SH-SY5Y (cell line): ENCODE measurements at regions not wholly inside any gene's neighbourhood (a gene's known extent, or its start where the extent isn't known, plus 50 kb on each side); places are given as distances from the start of the nearest gene placed in this dataset.

Experiments used
- GATA2 ChIP-seq: IDR thresholded peaks from 2 replicates; pipeline ENCODE4 v1.6.1; 2011; ENCODE audit warnings: mild to moderate bottlenecking, low read depth, low read length
- GATA3 ChIP-seq: IDR thresholded peaks from 2 replicates; pipeline ENCODE4 v1.6.1; 2011; ENCODE audit warnings: low read depth, mild to moderate bottlenecking, low read length, moderate library complexity

DNA sequence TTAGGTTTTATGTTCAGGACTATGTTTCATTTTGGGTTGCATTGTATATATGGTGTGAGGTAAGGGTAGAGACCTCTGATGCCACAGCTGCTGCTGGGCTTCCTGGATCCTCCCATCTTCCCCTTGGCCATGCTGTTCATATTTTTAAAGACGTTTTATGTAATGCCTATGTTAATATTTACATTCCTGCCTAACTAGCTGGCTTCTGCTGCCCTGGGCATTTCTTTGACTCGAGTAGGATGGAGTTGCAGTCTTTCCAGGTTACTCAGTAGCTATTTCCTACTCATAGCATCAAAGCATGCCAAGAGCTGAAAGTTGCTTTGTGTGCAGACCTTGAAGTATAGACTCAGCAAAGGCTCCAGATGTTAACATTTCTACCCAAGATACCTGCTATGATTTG is 220.5 kb upstream of the CADM1 start:
- TF ChIP-seq GATA2, result no peak

DNA sequence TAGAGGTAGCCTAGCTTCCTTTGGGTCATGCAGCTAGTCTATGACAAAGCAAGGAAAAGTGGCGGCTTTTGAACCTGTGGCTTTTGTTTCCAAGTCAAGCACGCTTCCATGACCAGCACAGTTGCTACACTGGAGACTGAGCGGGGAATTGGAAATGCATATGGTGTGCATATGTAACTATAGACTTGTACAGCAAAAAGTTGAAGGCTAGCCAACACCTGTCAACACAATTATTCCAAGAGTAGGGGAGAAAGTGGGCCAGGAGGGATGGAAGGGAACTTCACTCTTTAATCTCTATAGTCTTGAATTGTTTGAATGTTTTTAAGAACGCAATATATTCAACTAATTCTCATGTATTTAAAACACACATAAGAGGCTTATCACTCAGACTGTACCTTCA is 218.5 kb upstream of the CADM1 start:
- no peak for TF ChIP-seq GATA3
- no peak for TF ChIP-seq GATA2

DNA sequence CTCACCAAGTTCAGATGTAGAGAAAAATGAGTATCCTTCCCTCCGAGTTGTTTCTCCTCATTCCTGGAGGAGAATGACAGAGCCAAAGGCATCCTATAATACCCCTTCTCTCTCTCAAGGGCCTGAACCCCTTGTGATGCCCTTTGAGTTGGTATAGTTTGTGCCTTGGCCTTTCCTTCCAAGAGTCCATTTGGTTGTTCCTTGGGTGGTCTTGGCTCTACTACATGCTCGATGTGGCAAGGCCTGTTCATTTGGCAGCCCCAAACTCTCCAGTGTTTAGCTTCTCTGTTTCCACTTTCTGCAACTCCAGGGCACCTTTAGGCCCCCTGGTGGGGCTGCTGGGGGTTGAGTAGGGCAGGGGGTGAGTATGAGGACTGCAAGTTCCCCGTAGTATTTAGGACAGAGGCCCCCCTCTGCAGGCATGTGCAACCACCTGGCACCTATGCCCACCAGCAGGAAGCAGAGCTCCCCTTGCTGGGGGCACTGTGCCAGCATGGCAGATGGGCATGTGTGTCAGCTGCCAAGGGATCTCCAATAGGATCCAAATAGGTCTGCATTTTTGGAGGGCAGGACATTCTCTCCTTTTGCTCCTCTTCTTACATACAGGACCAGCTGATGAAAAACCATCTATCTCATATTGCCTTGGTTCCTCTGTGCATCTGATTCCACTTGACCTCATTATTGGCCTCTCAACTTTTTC is 217.2 kb upstream of the CADM1 start:
- no peak for TF ChIP-seq GATA3
- no peak for TF ChIP-seq GATA2

DNA sequence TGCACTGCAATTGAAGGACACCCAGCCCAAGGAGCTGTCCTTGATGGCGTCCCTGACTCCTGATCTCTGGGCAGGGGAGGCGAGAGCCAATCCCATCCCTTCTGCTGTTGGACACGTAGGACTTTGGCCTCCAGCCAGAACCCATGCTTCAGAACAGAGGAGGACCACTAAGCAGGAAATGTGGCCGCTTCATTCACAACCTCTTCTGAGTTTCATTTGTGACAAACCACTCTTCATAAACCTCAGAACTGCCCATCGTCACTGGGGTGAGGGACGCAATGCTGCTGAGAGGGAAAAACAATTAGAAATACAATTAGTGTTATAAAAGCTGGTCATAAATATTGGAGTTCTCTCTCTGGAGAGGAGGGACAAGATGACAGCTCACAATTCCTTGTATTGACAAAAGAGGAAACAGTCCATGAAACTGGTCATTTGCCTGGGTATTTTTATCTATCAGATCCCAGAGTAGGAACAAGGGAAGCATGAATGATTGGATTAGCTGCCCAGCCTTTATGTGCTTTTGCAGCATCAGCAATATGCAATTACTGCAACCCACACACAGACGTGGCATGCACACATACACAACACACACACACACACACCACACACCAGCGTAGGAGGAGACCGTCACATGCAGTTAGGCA is 216.5 kb upstream of the CADM1 start:
- TF ChIP-seq GATA2 (no peak), GATA3 (no peak)

DNA sequence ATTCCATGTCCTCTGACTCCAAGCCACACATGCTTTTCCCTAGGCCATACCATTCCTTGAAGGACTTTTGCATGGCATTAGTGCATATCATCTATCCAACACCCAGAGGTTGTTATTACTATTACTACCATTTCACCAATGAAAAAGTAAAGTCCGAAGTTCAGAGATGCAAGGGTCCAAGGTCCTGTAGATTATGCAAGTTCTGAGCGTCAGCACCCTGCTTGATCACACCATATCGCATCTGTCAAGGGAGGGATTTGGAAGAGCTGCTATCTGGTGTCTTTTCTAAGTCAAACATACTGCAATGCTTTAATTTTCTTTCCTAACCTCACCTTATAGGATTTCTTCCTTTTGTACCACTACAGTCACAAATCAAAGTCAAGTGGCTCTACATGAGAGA is 214.7 kb upstream of the CADM1 start:
- TF ChIP-seq GATA3 (no peak), GATA2 (no peak)

DNA sequence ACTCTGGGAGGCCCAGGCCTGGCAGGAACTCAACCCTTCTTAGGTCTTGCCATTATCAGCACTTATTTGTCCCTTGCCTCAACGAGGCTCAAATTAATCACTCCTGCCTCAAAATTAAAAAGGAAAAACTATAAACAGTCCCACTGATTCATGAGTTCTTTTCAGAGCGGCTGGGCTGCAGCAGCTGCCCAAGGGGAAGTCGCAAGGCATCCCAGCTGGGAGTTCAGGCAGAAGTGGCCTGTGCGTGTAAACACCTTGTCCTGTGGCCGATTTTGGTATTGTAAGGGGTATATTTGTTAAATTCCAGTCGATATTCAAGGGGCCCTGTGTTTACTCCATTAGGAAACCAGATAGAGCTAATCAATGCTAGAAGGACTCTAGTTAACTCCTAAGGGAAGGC is 213.9 kb upstream of the CADM1 start:
- TF ChIP-seq GATA2, result no peak
- no peak for TF ChIP-seq GATA3

DNA sequence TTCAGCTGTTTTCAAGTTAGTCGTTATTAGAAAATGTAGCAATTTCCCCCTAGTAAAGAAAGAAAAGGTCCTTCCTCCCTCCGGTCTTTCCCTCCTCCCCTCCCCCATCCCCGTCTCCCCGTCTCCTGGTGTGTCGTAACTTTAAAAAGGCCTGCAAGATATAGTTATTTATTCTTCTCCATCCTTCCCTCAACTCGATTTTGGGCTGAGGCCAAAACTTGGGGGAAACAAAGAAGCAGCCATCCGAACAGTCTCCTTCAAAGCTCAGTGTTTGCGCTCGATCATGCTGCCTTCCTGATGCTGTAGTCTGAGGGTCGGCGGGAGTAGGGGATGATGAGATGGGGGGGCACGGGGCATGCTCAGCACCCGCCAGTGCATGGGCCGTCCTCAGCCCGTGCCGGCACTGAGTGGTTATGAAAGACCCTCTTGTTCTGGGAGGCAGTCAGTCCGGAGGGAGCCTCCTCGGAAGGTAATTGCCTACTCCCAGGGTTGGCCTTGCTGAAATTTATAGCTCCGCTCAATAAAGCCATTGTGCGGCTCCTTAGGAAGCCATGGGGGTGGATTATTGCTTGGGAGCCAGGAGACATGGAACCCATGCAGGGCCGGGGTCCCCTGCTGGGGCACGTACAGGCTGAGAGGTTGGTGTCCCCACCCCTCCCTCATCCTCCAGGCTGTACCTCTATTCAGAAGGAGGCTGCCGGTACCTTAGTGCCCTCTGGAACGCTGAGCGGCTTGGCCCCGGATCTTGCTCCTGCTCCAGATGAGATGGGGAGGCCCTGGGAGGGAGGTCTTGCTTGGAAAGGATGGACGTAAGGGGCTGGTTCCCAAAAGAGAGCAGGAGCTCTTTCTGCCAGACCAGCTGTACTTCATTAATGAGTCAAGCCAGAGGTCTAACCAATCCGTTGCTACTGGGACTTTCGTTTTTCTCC is 212.7 kb upstream of the CADM1 start:
- no peak for TF ChIP-seq GATA2
- no peak for TF ChIP-seq GATA3

DNA sequence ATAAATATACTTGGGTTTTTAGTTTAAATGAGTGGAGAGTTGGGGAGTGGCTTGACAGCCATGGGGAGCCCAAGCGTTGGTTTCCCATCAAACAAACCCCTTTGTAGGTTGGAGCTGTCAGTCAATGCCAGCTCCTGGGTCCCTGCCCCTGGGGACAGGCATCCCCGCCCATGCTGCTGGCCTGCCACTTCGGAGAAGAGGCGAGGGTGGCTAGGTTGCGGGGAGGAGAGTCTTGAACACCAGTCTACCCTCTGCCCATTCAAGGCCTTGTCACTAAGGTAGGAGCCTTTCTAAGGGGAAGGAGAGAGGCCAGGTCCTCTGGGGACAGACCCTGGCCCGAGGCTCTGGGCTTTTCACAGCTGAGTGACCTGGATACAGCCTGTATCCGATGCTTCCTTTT is 211.9 kb upstream of the CADM1 start:
- TF ChIP-seq GATA3 (no peak), GATA2 (no peak)

DNA sequence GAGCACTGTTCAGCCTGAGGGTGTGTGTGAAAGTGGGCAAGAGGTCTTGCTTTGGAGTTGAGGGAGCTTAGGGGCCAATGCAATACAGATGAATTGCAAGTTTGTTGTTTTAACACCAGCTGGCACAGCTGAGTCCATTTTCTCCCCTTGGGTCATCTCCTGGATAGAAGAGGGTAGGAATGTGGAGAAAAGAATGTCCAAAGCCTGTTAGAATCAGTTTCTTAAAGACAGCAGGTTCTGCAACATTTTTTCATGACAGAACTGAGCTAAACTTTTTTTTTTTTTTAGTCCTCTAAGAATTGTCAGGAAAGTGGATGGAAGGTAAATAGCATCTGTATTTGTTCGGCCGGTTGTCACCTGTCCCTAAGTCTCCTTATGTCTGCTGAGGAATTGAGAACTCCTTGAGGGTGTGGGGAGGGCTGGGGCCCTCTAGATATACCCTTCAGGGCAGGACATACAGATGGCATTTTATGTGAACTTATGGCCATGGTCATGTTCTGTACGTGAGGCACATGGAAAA is 211.1 kb upstream of the CADM1 start:
- TF ChIP-seq GATA2, result no peak

DNA sequence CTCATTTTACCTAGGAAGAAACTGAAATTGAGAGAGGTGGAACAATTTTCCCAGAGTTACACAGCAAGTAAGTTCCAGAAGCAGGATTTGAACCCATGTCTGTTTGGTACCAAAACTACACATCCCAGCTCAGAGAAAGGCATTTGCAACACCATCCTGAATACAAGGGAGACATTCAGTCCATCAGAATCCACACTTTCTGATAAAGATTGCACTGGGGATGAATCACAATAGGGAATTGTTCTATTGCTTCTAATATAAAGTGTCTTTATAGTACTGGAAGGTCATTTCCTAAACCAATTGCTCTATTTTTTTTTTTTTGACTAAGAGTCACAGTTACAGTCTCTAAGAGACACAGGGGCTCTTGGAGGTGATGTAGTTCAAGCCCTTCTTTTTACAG is 208.1 kb upstream of the CADM1 start:
- TF ChIP-seq GATA2 (no peak), GATA3 (no peak)

DNA sequence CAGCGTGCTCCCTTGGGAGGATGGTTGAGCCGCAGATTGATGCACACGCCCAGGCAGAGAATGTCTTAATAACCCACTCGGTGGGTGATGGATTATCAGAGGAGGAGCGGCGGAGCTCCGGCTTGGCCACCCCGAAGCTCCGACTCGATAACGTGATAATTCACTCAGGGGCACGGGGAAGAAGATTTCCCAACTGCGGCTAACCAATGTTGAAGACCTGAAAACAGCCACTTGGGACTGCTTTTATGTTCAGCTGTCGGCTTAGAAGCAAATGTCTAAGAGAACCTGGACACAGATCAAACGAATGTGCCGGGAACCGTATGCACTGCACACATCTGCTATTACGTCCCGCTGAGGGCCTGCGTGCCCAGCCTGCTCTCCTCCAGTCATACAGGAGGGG is 206.8 kb upstream of the CADM1 start:
- TF ChIP-seq GATA2 (no peak), GATA3 (no peak)

DNA sequence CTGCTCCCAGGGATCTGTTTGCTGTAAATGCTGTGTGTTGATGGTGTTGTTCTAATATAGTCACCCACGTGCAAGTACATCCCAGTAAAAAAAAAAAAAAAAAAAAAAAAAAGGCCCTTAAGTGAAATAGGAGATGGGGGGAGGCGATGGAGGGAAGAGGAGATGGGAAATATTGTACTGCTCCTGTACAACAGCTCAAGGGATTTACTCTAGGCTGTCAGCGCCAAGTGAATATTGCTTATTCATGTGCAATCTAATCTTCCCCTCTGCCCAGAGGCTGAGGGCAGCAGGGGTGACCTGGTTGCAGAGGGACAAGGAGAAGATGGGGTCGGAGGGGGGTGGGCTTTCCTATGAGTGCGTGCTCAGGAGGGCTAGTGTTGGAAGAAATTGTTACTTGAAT is 206.2 kb upstream of the CADM1 start:
- TF ChIP-seq GATA3, result no peak
- TF ChIP-seq GATA2, result no peak

DNA sequence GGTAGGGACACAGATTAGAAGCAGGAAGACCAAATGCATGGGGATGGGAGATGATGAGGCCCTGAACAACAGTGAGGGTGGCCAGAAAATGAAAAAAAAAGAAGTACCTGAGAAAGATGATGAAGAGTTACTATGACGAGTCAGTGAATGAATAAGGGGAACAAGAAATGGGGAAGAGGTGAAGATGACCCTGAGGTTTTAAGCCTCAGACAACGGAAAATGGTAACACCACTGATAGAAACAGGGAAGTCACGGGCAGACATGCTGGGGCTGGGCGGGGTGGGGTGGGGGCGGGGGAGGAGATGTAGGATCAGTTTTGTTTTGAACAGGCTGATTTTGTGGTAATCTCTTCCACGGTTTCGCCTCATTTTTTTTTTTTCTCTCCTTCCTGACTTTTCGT is 205.1 kb upstream of the CADM1 start:
- TF ChIP-seq GATA3, result no peak

DNA sequence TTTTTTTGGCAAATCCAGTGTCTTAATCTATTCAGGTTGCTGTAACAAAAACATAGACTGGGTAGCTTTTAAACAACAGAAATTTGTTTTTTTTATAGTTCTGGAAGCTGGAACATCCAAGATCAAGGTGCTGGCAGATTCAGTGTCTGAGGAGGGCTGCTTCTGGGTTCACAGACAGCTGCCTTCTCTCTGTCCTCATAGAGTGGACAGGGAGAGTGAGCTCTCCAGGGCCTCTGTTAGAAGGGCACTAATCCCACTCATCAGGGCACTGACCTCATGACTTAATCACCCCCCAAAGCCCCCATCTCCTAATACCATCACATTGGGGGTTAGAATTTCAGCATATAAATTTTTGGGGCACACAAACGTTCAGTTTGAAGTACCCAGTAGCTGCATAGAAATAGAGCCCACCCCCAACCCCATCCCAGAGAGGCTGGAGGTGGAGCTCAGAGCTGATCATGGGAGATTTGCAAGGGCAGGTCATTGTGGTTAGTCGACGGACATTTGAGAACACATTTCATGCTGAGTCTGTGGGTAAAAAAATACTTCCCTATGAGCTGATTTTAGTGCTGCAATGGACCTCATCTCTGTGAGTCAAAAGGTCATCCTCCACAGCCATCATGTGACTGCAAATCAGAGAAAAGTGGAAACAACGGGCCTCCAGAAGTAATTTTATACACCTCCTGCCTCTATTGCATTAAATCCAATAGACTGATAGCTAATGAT is 203.1 kb upstream of the CADM1 start:
- TF ChIP-seq GATA2 (no peak), GATA3 (no peak)

DNA sequence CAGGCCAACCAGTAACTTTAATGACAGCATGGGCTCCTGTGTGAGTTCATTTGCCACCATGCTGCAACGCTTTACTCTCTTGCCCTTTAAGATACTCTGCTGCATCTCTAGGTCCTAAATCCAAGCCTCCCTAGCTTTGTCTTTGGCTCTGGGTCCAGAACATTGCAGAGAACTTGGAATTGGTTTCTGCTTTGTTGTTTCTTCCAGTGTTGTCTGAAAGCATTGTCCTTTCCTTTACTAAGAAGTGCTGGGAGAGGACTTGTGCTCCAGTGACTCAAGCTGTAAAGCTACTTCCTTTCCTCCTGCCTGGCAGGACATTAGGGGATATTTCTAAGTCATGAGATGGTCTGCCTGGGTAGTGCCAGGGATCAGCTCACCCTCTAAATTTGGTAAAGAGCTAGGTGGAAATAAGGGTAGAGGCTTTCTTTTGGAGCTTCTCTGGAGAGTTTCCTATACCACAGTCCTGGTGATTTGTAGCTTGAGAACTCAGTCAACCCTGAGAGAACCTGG is 202.5 kb upstream of the CADM1 start:
- TF ChIP-seq GATA2 (no peak), GATA3 (no peak)
